Memory B cell (primary cell): ENCODE measurements at regions not wholly inside any gene's neighbourhood (a gene's known extent, or its start where the extent isn't known, plus 50 kb on each side); places are given as distances from the start of the nearest gene placed in this dataset.

Source experiments
- ATAC-seq: fragments of 150-1000 bp; cut with Tn5 transposase; 2 replicates; pipeline ENCODE4 v1.10.0; 2021; ENCODE audit warnings: low read depth, mild to moderate bottlenecking, moderate library complexity
- DNase-seq, 2 donors: peaks; one replicate each; pipeline ENCODE4 v3.0.0; 2022; ENCODE audit warnings: low spot score in 2 of 2
- H3K27ac Mint-ChIP-seq: one replicate; pipeline ENCODE4 v1.8.0; 2022; ENCODE audit warnings: mild to moderate bottlenecking, moderate library complexity, mixed read lengths
- H3K27me3 Mint-ChIP-seq: one replicate; pipeline ENCODE4 v1.8.0; 2022; ENCODE audit warnings: mixed read lengths
- H3K36me3 Mint-ChIP-seq: one replicate; pipeline ENCODE4 v1.8.0; 2022; ENCODE audit warnings: mild to moderate bottlenecking, mixed read lengths
- H3K4me1 Mint-ChIP-seq: one replicate; pipeline ENCODE4 v1.8.0; 2022; ENCODE audit warnings: mixed read lengths
- H3K4me3 Mint-ChIP-seq: one replicate; pipeline ENCODE4 v1.8.0; 2022; ENCODE audit warnings: mild to moderate bottlenecking, moderate library complexity, mixed read lengths
- H3K9me3 Mint-ChIP-seq: one replicate; pipeline ENCODE4 v1.8.0; 2022; ENCODE audit warnings: mixed read lengths

- no peak overlapping the region for H3K27ac Mint-ChIP-seq
- H3K4me3 Mint-ChIP-seq, result no peak overlapping the region
- H3K9me3 Mint-ChIP-seq, result no peaks in the 10 kb centered on the region
- H3K36me3 Mint-ChIP-seq, result no peaks in the 10 kb centered on the region
- DNase-seq (no peak), ATAC-seq (no peak)
- H3K27me3 Mint-ChIP-seq, result peaks cover 2% of the 10 kb centered on the region
- no peaks in the 10 kb centered on the region for H3K4me1 Mint-ChIP-seq
Observed at GRCh38 chr9:78542491-78543181, 245.7 kb downstream of the PSAT1 start.

- Mint-ChIP-seq H3K4me1 (no peaks in the 10 kb centered on the region), H3K4me3 (no peak overlapping the region), H3K27ac (no peak overlapping the region), H3K27me3 (peaks cover 2% of the 10 kb centered on the region), H3K36me3 (no peaks in the 10 kb centered on the region), H3K9me3 (no peaks in the 10 kb centered on the region)
- ATAC-seq (no peak), DNase-seq (no peak)
Observed at GRCh38 chr9:78543353-78543752, 246.4 kb downstream of the PSAT1 start.

- Mint-ChIP-seq H3K27me3 (peaks cover 2% of the 10 kb centered on the region), H3K4me1 (no peaks in the 10 kb centered on the region), H3K27ac (no peak overlapping the region), H3K36me3 (no peaks in the 10 kb centered on the region), H3K4me3 (no peak overlapping the region), H3K9me3 (no peaks in the 10 kb centered on the region)
- DNase-seq (no peak), ATAC-seq (no peak)
Observed at GRCh38 chr9:78544230-78544629, 247.3 kb downstream of the PSAT1 start.

GRCh38 chr9:78547831-78548230 lies 250.9 kb downstream of the PSAT1 start:
- ATAC-seq (no peak), DNase-seq (no peak)
- no peak overlapping the region for H3K4me3 Mint-ChIP-seq
- H3K9me3 Mint-ChIP-seq, result no peaks in the 10 kb centered on the region
- H3K27me3 Mint-ChIP-seq, result peaks cover 4% of the 10 kb centered on the region
- no peak overlapping the region for H3K27ac Mint-ChIP-seq
- H3K36me3 Mint-ChIP-seq, result no peaks in the 10 kb centered on the region
- H3K4me1 Mint-ChIP-seq, result no peaks in the 10 kb centered on the region

GRCh38 chr9:78548670-78549069 lies 251.7 kb downstream of the PSAT1 start:
- no peak for DNase-seq
- no peak for ATAC-seq
- no peak overlapping the region for H3K27ac Mint-ChIP-seq
- H3K9me3 Mint-ChIP-seq, result no peaks in the 10 kb centered on the region
- no peaks in the 10 kb centered on the region for H3K4me1 Mint-ChIP-seq
- H3K27me3 Mint-ChIP-seq, result peaks cover 4% of the 10 kb centered on the region
- H3K36me3 Mint-ChIP-seq, result no peaks in the 10 kb centered on the region
- no peak overlapping the region for H3K4me3 Mint-ChIP-seq

GRCh38 chr9:78549711-78550110 lies 252.8 kb downstream of the PSAT1 start:
- Mint-ChIP-seq H3K9me3 (no peaks in the 10 kb centered on the region), H3K4me3 (no peak overlapping the region), H3K27ac (no peak overlapping the region), H3K36me3 (no peaks in the 10 kb centered on the region), H3K4me1 (no peaks in the 10 kb centered on the region), H3K27me3 (peaks cover 4% of the 10 kb centered on the region)
- DNase-seq, result no peak
- ATAC-seq, result no peak

GRCh38 chr9:78552802-78553201 lies 255.9 kb downstream of the PSAT1 start:
- Mint-ChIP-seq H3K4me1 (no peaks in the 10 kb centered on the region), H3K27me3 (peaks cover 1% of the 10 kb centered on the region), H3K27ac (no peak overlapping the region), H3K4me3 (no peak overlapping the region), H3K9me3 (no peaks in the 10 kb centered on the region), H3K36me3 (no peaks in the 10 kb centered on the region)
- ATAC-seq (no peak), DNase-seq (no peak)

- Mint-ChIP-seq H3K4me1 (no peaks in the 10 kb centered on the region), H3K9me3 (peaks cover 1% of the 10 kb centered on the region), H3K36me3 (no peaks in the 10 kb centered on the region), H3K27me3 (peaks cover 3% of the 10 kb centered on the region), H3K4me3 (no peak overlapping the region), H3K27ac (no peak overlapping the region)
- no peak for DNase-seq
- no peak for ATAC-seq
Observed at GRCh38 chr9:78557540-78557939, 260.6 kb downstream of the PSAT1 start.

- DNase-seq, result no peak
- Mint-ChIP-seq H3K27me3 (peaks cover 3% of the 10 kb centered on the region), H3K9me3 (peaks cover 1% of the 10 kb centered on the region), H3K4me3 (no peak overlapping the region), H3K4me1 (no peaks in the 10 kb centered on the region), H3K27ac (no peak overlapping the region), H3K36me3 (no peaks in the 10 kb centered on the region)
- ATAC-seq, result no peak
Observed at GRCh38 chr9:78559449-78559885, 262.5 kb downstream of the PSAT1 start.

- Mint-ChIP-seq H3K27ac (no peak overlapping the region), H3K9me3 (peaks cover 1% of the 10 kb centered on the region), H3K27me3 (peaks cover 3% of the 10 kb centered on the region), H3K4me1 (no peaks in the 10 kb centered on the region), H3K36me3 (no peaks in the 10 kb centered on the region), H3K4me3 (no peak overlapping the region)
- DNase-seq (no peak), ATAC-seq (no peak)
Observed at GRCh38 chr9:78562021-78562420, 265.1 kb downstream of the PSAT1 start.

- no peak for DNase-seq
- Mint-ChIP-seq H3K4me3 (no peak overlapping the region), H3K27ac (no peak overlapping the region), H3K9me3 (peaks cover 1% of the 10 kb centered on the region), H3K4me1 (no peaks in the 10 kb centered on the region), H3K27me3 (peaks cover 3% of the 10 kb centered on the region), H3K36me3 (no peaks in the 10 kb centered on the region)
- ATAC-seq, result no peak
Observed at GRCh38 chr9:78563269-78563668, 266.3 kb downstream of the PSAT1 start.

GRCh38 chr9:78565481-78565880 lies 268.6 kb downstream of the PSAT1 start:
- H3K4me3 Mint-ChIP-seq, result no peak overlapping the region
- H3K27me3 Mint-ChIP-seq, result no peaks in the 10 kb centered on the region
- ATAC-seq (no peak), DNase-seq (no peak)
- no peaks in the 10 kb centered on the region for H3K36me3 Mint-ChIP-seq
- H3K4me1 Mint-ChIP-seq, result no peaks in the 10 kb centered on the region
- H3K9me3 Mint-ChIP-seq, result peaks cover 1% of the 10 kb centered on the region
- H3K27ac Mint-ChIP-seq, result no peak overlapping the region

GRCh38 chr9:78566521-78566920 lies 269.6 kb downstream of the PSAT1 start:
- Mint-ChIP-seq H3K4me1 (no peaks in the 10 kb centered on the region), H3K36me3 (no peaks in the 10 kb centered on the region), H3K27ac (no peak overlapping the region), H3K4me3 (no peak overlapping the region), H3K27me3 (no peaks in the 10 kb centered on the region), H3K9me3 (no peaks in the 10 kb centered on the region)
- DNase-seq (no peak), ATAC-seq (no peak)

GRCh38 chr9:78566948-78567675 lies 270.2 kb downstream of the PSAT1 start:
- H3K36me3 Mint-ChIP-seq, result no peaks in the 10 kb centered on the region
- H3K4me1 Mint-ChIP-seq, result no peaks in the 10 kb centered on the region
- no peaks in the 10 kb centered on the region for H3K27me3 Mint-ChIP-seq
- no peak for DNase-seq
- H3K4me3 Mint-ChIP-seq, result no peak overlapping the region
- H3K9me3 Mint-ChIP-seq, result no peaks in the 10 kb centered on the region
- no peak overlapping the region for H3K27ac Mint-ChIP-seq
- no peak for ATAC-seq

GRCh38 chr9:78567693-78568092 lies 270.8 kb downstream of the PSAT1 start:
- no peaks in the 10 kb centered on the region for H3K36me3 Mint-ChIP-seq

More at GRCh38 chr9:78567693-78568092, 270.8 kb downstream of the PSAT1 start:
- ATAC-seq, result no peak
- no peak for DNase-seq
- H3K4me1 Mint-ChIP-seq, result no peaks in the 10 kb centered on the region
- no peaks in the 10 kb centered on the region for H3K9me3 Mint-ChIP-seq
- no peak overlapping the region for H3K27ac Mint-ChIP-seq
- H3K4me3 Mint-ChIP-seq, result no peak overlapping the region
- H3K27me3 Mint-ChIP-seq, result no peaks in the 10 kb centered on the region
